GM21723 (cell line): ENCODE measurements at regions not wholly inside any gene's neighbourhood (a gene's known extent, or its start where the extent isn't known, plus 50 kb on each side); places are given as distances from the start of the nearest gene placed in this dataset.
"Not testable (repeated sequence)": the region's sequence is repeated elsewhere in the genome, so short reads cannot be mapped to it uniquely, and the experiment has no call there.

Source experiments
- ATAC-seq: cut with Tn5 transposase; IDR thresholded peaks from one replicate; pipeline ENCODE4 v1.9.1; 2021; ENCODE audit warnings: mild to moderate bottlenecking, moderate library complexity; ENCODE audit not compliant: unreplicated experiment

- ATAC-seq: peak; percentile 65
Measured at GRCh38 chr9:31520301-31521085, 864.0 kb upstream of the ACO1 start.

GRCh38 chr9:31535651-31536050 lies 848.8 kb upstream of the ACO1 start:
- ATAC-seq: no peak

- no peak for ATAC-seq
Measured at GRCh38 chr9:31536471-31536870, 848.0 kb upstream of the ACO1 start.

- ATAC-seq: no peak
Measured at GRCh38 chr9:31541721-31542281, 842.6 kb upstream of the ACO1 start.

GRCh38 chr9:31542384-31543055 lies 841.9 kb upstream of the ACO1 start:
- peak; percentile 100 for ATAC-seq

GRCh38 chr9:31554941-31555340 lies 829.5 kb upstream of the ACO1 start:
- ATAC-seq: no peak

GRCh38 chr9:31556667-31557463 lies 827.6 kb upstream of the ACO1 start:
- no peak for ATAC-seq

GRCh38 chr9:31572190-31572589 lies 812.3 kb upstream of the ACO1 start:
- ATAC-seq: not testable (repeated sequence)

GRCh38 chr9:31573561-31573960 lies 810.9 kb upstream of the ACO1 start:
- ATAC-seq: no peak

GRCh38 chr9:31574006-31574765 lies 810.3 kb upstream of the ACO1 start:
- no peak for ATAC-seq

GRCh38 chr9:31582071-31582470 lies 802.4 kb upstream of the ACO1 start:
- no peak for ATAC-seq

GRCh38 chr9:31582561-31582960 lies 801.9 kb upstream of the ACO1 start:
- ATAC-seq: no peak

- ATAC-seq: no peak
Measured at GRCh38 chr9:31585158-31585557, 799.3 kb upstream of the ACO1 start.

GRCh38 chr9:31587146-31587545 lies 797.3 kb upstream of the ACO1 start:
- ATAC-seq: no peak

GRCh38 chr9:31588006-31588405 lies 796.4 kb upstream of the ACO1 start:
- no peak for ATAC-seq

- no peak for ATAC-seq
Measured at GRCh38 chr9:31588756-31589155, 795.7 kb upstream of the ACO1 start.

GRCh38 chr9:31590091-31590490 lies 794.4 kb upstream of the ACO1 start:
- ATAC-seq: no peak

GRCh38 chr9:31597086-31597485 lies 787.4 kb upstream of the ACO1 start:
- not testable (repeated sequence) for ATAC-seq

- ATAC-seq: no peak
Measured at GRCh38 chr9:31597977-31598376, 786.5 kb upstream of the ACO1 start.

- ATAC-seq: no peak
Measured at GRCh38 chr9:31601666-31602065, 782.8 kb upstream of the ACO1 start.

GRCh38 chr9:31604531-31604930 lies 779.9 kb upstream of the ACO1 start:
- no peak for ATAC-seq
